Activated CD4-positive, alpha-beta T cell treated with anti-CD3 and anti-CD28 coated beads, Interleukin-2, amount 50 U/mL, for 1 hour (primary cell): ENCODE measurements at regions not wholly inside any gene's neighbourhood (a gene's known extent, or its start where the extent isn't known, plus 50 kb on each side); places are given as distances from the start of the nearest gene placed in this dataset.
"Not testable (repeated sequence)": the region's sequence is repeated elsewhere in the genome, so short reads cannot be mapped to it uniquely, and the experiment has no call there.

Source experiments
- DNase-seq: peaks from one replicate; pipeline ENCODE4 v3.0.0-alpha.2; 2020

DNA sequence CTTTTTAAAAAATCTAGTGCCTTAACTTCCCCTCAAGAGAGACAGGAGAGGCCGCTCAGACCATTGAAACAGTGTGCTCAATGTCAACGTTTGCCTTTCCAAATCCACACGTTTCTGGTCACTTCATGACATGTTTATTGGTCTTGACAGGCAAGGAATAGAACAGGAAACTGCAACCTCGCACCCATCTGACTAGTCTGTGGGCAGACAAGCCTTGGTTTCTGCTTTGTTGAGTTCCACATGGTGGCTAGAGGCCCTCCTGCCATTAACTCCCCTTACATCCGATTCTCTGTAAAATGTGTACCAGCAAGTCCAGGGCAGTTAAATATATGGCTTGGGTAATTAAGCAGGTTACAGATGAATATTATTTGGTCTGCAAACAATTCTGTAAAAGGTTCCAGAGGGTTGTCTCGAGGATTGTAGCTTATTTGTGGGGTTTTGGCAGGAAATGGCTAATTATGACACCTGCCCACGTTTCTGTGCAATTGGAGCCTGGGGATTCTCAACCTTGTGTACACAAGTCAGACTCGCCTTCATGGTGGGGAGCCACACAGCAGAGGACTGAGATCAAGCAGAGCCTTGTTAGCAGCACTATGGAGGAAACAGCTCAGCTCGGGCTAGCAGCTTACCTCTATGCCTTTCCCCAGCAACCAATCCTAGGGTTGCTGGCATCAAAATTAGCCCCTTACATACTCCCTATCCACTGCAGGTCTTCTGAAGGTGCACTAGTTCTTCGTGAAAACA is 317.5 kb upstream of the IGF1R start:
- no peak for DNase-seq

DNA sequence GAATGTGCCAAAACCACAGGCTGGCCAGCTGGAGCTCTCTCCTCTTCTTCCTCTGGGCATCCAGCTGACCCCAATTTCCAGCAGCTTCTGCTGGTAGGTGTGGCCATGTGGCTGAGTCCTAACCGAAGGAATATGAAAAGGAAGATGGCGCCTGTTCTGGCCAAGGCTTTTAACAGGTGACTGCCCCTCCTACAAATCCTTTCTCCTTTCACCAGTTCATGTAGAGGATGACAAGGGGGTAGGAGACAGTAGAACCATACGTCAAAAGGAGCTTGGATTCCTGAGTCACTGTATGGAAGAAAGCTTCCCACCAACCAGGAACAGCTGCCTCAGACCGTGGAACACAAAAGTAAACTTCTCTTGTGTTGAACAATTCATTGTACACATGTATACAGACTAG is 316.7 kb upstream of the IGF1R start:
- no peak for DNase-seq

DNA sequence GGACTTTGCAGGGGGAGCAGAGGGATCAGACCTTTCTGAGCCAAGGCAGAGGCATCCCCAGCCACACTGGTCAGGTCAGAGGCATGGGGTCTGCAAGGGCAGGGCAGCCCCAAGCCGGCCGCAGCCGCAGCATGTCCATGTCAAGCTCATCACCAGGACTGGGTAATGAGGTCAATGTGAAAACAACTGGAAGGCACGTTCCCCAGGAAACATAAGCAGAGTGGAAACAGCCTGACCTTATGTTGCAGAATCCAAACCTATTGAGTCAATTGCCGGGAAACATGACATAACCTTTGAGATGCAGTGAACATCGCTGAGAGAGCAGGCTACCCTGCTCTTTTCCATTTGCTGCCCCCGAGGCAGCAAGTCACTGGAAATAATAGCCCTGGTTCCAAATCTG is 315.1 kb upstream of the IGF1R start:
- no peak for DNase-seq

DNA sequence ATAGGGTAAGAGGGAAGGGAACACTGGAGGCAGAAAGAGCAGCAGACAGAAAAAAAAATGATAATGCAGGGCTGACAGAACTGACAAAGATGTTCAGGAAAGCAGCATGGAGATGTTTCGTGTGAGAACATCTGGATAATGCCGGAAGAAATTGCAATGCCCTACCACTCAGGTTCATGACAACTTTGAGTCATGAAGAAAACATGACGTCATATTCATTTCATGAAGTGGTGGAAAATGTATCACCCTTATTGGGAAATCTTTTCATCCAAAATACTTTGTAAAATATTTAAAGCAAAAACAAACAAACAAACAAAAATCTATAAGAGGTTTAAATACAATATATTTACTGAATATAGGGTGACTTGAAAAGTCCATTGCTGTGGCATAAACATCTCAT is 305.4 kb upstream of the IGF1R start:
- DNase-seq: no peak

DNA sequence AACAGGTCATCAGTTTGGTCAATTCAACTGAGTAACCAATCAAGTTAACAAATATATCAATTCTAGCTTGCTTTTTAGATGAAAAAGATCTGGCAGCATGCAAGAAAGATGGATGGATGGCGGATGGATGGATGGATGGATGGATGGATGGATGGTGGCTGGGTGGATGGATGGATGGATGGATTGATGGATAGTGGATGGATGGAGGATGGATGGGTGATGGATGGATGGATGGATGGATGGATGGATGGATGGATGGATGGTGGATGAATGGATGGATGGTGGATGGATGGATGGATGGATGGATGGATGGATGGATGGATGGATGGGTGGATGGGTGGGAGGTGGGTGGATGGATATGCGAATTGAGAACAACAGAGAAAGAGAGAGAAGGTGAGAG is 303.7 kb upstream of the IGF1R start:
- no peak for DNase-seq

DNA sequence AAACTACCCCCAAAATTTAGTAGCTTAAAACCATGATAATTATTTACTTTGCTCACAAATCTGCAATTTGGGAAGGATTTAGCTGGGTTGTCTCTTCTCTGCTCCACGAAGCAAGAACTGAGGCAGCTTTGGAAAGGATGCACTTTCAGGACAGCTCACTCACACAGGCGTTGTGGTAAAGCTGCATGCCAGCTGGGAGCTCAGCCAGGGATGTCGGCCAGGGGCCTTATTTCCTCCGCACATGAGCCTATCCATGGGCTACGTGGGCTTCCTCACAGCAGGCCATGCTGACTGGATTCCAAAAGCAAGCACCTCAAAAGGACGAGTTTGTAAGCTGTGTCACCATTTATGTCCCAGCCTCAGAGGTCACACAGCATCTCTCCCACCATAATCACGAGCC is 301.3 kb upstream of the IGF1R start:
- no peak for DNase-seq

DNA sequence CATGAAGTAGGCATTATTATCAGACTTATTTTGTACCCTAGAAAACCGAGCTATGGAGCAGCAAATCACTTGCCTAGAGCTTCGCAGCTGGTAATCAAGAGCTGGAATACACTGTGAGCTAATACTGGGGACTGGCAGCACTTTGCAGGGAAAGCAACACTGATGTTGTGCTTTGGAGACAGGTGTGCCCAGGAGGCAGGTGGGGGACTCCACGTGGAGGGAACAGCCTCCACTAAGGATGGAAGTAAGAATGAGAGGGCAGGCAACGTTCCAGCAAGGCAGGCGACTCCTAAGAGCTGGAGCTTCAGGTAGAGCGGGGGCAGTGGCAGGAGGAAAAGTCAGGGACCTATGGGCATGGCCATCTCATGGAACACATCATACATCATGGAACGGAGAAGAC is 300.5 kb upstream of the IGF1R start:
- DNase-seq: no peak

DNA sequence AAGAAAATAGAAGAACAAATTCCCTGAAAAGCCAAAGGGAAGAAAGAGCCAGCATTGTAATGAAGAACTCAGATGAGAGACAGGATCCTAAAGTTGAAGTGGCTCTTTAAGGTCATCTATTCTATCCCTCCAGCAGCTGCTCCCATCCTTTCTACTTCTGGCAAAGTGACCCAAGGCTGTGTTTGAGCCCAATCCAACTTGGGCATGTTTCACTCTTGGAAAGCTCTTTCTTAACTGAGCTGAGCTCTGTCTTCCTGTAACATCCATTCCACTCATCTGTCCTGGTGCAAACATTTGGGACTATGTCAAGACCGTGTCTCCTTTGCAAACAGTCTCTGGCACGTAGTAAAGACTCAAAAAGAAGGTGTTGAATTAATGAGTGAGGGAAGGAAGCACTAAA is 298.1 kb upstream of the IGF1R start:
- no peak for DNase-seq

DNA sequence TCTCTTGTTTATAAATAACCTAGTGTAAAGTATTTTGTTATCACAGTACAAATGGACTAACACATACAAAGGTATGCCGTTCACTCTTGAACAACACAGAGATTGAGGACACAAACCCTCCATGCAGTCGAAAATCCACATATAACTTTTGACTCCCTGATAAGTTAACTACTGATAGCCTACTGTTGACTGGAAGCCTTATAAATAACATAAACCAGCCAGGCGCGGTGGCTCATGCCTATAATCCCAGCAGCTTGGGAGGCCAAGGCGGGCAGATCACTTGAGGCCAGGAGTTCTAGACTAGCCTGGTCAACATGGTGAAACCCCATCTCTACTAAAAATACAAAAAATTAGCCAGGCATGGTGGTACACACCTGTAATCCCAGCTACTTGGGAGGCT is 290.1 kb upstream of the IGF1R start:
- not testable (repeated sequence) for DNase-seq

DNA sequence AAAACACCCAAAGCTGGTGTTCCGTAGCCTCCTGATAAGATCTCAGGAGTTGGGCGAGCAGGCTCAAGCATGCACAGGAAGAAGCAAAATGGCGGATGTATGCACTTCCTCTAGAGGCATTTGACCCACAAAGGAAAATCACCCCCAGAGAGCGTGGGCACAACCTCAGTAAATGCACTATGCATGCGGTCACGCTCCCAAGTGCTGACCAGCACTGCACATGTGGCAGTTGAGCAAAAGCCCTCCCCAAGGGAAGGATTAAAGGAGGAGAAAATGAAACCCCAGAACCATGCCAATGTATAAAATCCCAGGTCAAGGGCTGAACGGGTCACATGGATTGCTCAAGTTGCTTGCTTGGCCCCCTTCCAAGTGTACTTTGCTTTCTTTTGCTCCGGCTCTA is 289.4 kb upstream of the IGF1R start:
- DNase-seq: no peak

DNA sequence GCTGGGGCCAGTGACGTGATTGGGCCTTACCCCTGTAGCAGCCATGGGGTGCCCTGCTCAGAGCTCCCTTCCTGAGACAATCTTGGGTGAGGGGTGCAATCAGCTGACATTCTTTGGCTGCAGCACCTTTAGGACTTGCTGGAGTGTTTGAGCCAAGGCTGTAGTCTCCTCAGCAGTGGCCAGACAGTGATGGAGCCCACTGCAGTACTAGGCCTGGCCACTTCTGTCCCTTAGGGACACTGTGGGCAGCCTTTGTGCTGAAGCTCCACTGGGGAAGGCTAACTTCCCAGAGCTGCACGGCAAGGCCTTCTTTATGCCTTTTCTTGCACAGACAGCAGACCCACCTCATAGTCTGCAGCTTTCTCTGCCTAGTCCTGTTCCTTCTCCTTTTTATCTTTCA is 284.9 kb upstream of the IGF1R start:
- DNase-seq: no peak

DNA sequence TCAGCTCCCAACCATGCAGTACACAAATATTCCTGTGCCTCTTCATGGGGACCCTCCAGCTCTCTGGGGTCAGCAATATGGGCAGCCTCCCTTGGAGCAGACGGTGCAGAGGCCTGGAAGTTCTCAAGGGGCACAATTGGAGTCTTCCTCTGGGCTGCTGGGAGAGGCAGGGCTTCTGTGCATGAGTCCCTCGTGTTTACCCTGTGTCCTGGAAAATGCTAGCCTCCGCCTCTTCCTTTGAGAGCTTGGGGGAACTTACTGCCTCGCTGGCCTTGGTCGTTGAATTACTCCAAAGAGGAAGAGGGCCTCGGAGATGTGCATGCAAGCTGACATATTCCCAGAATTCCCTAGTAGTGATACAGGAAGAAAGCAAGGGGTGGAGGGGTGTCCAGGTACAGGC is 284.4 kb upstream of the IGF1R start:
- DNase-seq: no peak

DNA sequence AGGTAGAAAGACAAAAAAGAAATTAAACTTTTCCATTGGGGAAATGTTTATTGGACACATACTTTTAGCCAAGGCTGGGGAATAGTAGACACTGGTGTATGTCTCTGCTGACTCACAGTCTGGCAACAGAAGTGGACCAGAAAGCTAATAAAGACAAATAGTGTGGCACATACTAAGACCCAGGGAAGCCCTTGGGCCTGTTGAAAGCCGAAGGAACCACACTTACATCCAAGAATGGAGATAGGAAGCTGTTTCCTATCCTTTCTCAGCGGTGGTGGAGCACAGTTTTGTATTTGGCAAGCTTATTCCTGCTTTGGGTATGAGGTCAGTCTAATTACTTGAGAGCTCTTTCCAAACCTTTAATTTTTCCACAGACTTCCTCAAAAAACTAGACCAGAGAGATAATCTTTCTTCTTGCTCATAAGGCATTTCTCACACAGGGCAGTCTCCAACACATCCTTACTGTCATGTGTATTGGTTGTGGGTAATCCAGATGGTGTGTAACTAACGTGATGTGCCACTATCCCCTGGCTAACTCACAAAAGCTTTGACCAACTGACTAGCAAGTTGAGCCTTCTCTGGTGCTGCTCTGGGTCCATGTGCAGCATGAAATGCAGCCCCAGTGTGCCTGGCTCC is 279.1 kb upstream of the IGF1R start:
- DNase-seq: no peak

DNA sequence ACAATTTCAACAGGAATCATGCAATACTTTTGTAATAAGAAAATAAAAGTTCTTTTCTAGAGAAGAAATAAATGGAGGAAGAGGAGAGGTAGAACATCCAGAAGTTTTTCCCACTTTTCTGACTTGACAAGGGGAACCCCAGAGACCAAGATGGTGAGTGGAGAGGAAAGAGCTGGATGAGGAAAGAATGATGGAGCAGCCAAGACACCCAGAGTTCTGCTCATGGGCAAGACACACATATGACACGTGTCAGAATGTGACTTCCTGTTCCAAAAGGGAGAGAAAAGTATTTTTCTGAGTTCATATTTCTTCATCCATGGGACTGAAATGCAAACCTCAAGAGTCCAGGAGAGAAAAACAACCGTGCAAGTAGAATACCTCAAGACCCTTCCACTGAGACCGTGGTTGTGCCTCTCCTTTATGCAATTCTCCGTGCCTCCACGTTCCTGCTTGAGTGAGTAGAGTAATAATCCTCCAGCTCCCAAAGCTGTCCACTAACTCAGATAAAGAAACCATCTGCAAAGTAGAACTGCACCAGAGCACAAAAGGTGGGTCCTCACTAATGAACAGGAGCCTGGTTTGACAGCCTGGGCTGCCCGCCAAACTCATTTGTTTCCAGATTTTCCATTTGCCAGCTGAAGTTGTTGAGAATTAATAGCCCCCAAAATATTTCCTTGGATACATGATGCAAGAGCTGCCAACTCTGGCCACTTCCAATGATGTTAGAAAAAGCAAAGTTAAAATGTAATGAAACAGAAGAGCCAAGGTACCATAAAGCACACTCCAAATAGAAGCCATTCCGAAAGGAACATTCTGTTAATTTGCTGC is 272.6 kb upstream of the IGF1R start:
- DNase-seq: no peak

DNA sequence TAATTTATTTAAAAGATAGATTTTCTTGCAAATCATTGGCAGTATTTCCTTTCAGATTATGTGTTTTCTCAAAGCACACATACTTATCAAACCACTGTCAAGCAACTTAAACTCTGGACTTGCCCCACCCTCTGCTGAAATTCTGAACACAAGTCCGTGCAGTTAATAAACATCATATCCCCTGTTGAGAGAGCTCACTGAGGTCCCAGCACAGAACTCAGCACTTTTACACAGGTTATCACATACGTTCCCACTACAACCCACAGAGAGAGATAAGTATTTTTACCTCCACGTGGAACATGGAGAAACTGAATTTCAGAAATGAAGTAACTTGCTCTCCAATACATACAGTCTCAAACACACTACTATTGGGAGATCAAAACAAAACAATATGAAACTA is 267.6 kb upstream of the IGF1R start:
- no peak for DNase-seq

DNA sequence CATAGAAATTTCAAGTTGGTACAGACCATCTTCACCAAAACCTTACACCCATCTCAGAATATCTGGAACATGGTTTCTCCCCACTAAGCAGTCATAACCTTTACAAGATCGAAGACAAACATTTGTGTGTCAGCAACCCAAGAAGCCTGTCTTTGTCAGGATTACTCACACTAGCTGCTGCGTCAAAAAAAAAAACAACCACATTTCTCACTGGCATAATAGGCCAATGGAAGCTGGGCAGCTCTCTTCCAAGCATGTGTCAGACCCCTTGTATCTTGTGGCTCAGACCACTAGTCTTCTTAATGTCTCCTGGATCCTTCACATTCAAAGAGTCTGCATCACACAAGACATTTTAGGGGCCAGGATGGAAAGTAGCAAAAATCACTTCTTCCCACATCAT is 266.9 kb upstream of the IGF1R start:
- DNase-seq: no peak

DNA sequence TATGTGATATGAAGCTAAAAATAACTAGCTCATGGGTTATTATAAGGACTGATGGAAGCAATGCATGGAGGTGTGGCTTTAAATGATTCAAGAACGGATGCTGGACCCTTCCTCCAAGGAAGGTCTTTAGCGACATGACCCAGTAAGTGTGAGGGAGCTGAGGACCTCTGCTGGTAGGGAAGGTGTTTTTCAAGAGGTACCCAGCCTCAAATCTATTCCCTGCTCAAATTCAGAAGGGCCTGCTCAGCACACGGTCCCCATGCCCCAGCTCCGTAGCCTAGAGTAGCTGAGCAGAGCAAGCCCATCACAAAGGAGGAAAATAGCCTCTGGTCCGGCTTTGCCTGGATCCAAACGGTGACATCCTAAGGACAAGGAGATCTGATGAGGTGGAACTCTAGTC is 266.2 kb upstream of the IGF1R start:
- no peak for DNase-seq

DNA sequence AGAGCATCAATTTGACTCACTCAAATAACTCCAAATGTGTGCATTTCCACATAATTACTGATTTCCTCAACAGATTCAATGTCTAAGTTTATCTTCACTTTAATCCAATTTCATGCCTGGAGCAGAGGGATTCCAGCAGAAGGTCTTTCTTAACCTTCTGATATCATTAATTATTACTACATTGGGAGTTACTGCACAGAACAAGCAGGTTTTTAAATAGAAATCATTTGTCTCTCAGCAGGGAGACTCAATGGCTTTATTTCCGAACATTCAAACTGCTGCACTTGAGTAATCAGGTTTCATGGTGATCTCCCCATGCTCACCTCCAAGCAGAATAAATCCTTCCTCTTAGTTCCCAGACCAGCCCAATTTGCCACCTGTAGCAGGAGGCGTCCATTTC is 264.8 kb upstream of the IGF1R start:
- DNase-seq: no peak

DNA sequence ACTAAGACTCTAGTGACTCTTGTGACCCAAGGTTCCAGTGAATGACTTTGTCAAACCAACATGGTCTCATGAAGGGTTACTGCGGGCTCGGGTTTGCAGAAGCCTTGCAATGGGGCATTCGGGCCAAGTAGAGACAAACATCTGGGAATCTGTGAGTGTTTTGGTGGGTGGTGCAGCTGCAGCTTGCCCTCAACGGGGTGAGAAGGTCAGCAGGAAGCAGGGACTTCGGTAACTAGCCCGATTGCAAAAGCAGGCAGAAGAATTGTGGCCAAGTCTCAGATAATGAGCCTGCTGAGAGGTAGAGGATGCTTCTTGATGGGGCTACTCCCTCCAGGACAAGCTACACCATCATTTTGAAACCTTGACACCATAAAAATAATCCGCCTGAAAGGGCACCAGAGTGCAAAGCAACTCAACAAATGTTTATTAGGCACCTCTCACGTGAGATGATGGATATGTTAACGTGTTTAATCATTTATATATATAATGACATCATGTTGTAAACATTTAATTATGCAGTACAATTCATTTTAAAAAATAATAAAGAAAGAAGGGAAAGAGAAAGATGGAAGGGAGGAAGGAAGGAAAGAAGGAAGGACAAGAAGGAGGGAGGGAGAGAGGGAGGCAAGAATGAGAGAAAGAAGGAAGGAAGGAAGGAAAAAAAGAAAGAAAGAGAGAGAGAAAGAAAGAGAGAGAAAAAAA is 263.9 kb upstream of the IGF1R start:
- DNase-seq: no peak

DNA sequence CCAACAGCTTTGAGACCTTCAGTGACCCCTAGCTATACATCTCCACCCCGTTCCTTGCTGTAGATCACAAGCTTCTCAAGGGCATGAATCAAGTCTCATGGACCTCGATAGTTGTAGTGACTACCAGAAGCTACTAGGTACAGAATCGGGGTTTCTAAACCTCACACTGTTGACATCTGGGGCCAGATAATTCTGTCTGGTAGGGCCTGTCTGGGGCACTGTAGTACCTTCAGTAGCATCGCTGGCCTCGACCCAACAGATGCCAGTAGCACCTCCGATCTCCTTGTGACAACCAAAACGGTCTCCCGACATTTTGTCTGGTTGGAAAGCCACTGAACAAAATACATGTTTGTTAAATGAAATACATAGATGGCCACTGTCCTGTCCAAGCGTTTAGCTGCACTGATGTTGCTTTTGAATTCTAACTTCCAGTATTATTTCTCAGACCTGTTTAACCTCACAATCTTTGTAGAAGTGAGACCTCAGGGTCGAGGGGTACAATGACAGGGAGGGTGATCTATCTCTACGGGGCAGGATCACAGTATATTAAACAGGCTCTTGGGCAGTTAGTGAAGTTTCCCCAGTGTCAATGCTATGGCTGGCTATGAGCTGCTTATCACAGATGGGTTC is 262.5 kb upstream of the IGF1R start:
- DNase-seq: no peak

DNA sequence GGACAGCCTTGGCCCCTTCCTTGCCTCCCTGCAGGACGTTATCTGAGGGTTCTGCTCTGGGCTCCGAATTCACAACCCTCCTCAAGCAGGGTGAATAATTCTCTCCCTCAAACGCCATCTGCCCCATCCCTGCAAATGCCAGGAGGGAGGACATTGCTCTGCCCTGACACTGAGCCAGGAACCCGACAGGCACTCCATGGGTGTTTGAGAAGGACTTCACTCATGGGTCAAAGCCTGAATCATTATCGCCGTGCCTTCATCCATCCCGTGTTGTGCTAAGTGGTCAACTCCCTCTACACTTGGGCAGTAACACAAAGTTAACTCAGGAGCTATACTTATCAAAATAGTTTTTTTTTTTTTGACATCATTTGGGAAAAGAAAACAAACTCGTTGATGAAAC is 261.8 kb upstream of the IGF1R start:
- DNase-seq: no peak

DNA sequence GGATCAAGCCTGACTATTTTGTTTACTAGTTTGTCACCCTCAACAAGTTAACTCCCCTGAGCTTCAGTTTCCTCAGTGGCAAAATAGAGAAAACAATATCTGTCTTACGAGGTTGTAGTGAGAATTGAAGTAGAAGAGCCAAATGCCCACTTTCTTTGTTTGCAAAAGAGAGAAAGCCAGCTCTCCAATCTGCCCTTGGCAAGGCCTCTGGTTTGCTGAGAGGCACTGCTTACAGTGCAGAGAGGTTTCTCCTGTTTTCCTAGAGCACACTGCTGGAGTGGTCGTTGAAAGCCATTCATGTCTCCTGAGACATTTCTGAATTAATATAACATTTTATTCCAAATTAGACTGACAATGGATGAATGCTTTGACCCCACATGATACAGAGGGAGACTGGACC is 260.5 kb upstream of the IGF1R start:
- no peak for DNase-seq

DNA sequence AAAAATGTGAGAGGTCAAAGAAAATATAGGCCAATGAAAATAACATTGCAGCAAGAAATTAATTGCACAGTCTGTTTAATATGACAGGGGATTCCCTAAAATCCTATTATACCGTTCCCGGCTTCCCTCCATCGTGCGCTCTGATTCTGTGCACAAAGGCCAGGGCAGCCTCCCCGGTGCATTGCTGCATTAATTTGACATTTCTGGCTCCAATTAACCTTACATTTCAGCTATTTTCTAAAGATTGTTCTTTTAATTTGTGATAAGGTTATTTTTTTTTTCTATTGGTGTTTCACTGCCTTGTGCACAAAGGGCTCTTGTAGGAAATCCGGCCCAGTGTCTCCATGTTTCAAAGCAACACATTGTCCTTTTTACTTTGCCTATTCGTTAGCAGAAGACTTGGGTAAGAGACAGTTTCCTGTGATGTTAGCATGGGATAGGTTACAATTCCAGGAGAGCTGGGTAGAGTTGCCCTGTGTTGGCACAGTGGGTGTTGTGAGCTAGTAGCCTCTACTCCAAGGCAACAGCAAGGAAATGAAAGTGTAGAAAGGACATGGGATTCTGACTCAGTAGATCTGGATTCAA is 257.3 kb upstream of the IGF1R start:
- DNase-seq: no peak
